Lower lobe of right lung (tissue), 2 donors: ENCODE measurements at regions not wholly inside any gene's neighbourhood (a gene's known extent, or its start where the extent isn't known, plus 50 kb on each side); places are given as distances from the start of the nearest gene placed in this dataset.

Source experiments
- ATAC-seq, 2 donors: fragments of 200-7000 bp; cut with Tn5 transposase; one replicate each; pipeline ENCODE4 v1.9.1; 2020 to 2022; ENCODE audit warnings: mild to moderate bottlenecking in 2 of 2, moderate library complexity in 2 of 2
- DNase-seq: peaks from one replicate; pipeline ENCODE4 v3.0.0-alpha.2; 2020
- H3K27ac ChIP-seq: fragments of 200-600 bp; one replicate; pipeline ENCODE4 v1.8.0; 2022
- H3K27me3 ChIP-seq: fragments of 200-600 bp; one replicate; pipeline ENCODE4 v1.8.0; 2022; ENCODE audit warnings: low read depth
- H3K36me3 ChIP-seq: fragments of 200-600 bp; one replicate; pipeline ENCODE4 v1.8.0; 2022; ENCODE audit warnings: mild to moderate bottlenecking
- H3K4me1 ChIP-seq: fragments of 200-600 bp; one replicate; pipeline ENCODE4 v1.8.0; 2022
- H3K4me3 ChIP-seq: fragments of 200-600 bp; one replicate; pipeline ENCODE4 v1.8.0; 2022; ENCODE audit warnings: mild to moderate bottlenecking
- H3K9me3 ChIP-seq: fragments of 200-600 bp; one replicate; pipeline ENCODE4 v1.8.0; 2022
- CTCF ChIP-seq: fragments of 200-600 bp; IDR thresholded peaks from one replicate; pipeline ENCODE4 v1.8.0; 2022; ENCODE audit warnings: antibody characterized with exemption, mild to moderate bottlenecking
- intact Hi-C: fragments of 100-400 bp; cut with DNase I; formaldehyde crosslinking; loops from one replicate; pipeline ENCODE4 v1.11.0; 2022
- donor health status: DM: no; HTN: yes; CAD: no; lungs with severe emphysema.

GRCh38 chr12:68070957-68071356, 81.7 kb downstream of the IFNG-AS1 start:
- Histone ChIP-seq H3K36me3 (no peaks in the 10 kb centered on the region), H3K4me1 (no peaks in the 10 kb centered on the region), H3K27me3 (no peaks in the 10 kb centered on the region), H3K9me3 (peaks cover 12% of the 10 kb centered on the region), H3K4me3 (no peak overlapping the region), H3K27ac (no peak overlapping the region)
- no peak for DNase-seq
- no peak for ATAC-seq
- intact Hi-C loops = no loop called here
- TF ChIP-seq CTCF = no peak
